CD14-positive monocyte (primary cell): ENCODE measurements at regions not wholly inside any gene's neighbourhood (a gene's known extent, or its start where the extent isn't known, plus 50 kb on each side); places are given as distances from the start of the nearest gene placed in this dataset.

Experiments
- DNase-seq, 3 donors: peaks; one replicate each; pipeline ENCODE4 v3.0.0-alpha.2; 2011 to 2022
- H2AFZ ChIP-seq: 2 replicates; pipeline ENCODE4 v1.6.0; 2012; ENCODE audit warnings: mild to moderate bottlenecking, low read depth, low read length, inconsistent platforms; ENCODE audit not compliant: insufficient read depth, poor library complexity, severe bottlenecking
- H3K27ac ChIP-seq, 2 donors: 1 replicate in 1 of 2; 2 replicates in 1 of 2; pipeline ENCODE4 v1.5.1; 2012 to 2013; ENCODE audit warnings: low read length in 2 of 2, control low read depth in 1 of 2, inconsistent platforms in 1 of 2, low read depth in 1 of 2, mild to moderate bottlenecking in 1 of 2
- H3K27me3 ChIP-seq, 2 donors: one replicate each; pipeline versions ENCODE4 v1.6.0 to v1.6.1; 2011 to 2013; ENCODE audit warnings: low read length in 2 of 2; ENCODE audit not compliant: control insufficient read depth in 2 of 2, insufficient read depth in 2 of 2
- H3K36me3 ChIP-seq, 2 donors: replicated peaks in 1 of 2; 1 replicate in 1 of 2; 2 replicates in 1 of 2; pipeline versions ENCODE4 v1.5.1 to v1.6.1; 2012 to 2013; ENCODE audit warnings: low read length in 2 of 2, control low read depth in 1 of 2, inconsistent platforms in 1 of 2, mild to moderate bottlenecking in 1 of 2; ENCODE audit not compliant: insufficient read depth in 2 of 2, control insufficient read depth in 1 of 2
- H3K4me1 ChIP-seq, 2 donors: 1 replicate in 1 of 2; 2 replicates in 1 of 2; pipeline versions ENCODE4 v1.5.1 to v1.6.1; 2012 to 2013; ENCODE audit warnings: low read length in 2 of 2, control low read depth in 1 of 2, inconsistent platforms in 1 of 2, mild to moderate bottlenecking in 1 of 2, moderate library complexity in 1 of 2; ENCODE audit not compliant: insufficient read depth in 2 of 2, control insufficient read depth in 1 of 2
- H3K4me2 ChIP-seq: replicated peaks from 2 replicates; pipeline ENCODE3; 2012; ENCODE audit warnings: low read length, moderate library complexity, mild to moderate bottlenecking; ENCODE audit not compliant: poor library complexity, severe bottlenecking; ENCODE audit errors: extremely low read depth
- H3K4me3 ChIP-seq, 3 experiments: fragments of 200-600 bp in 1 of 3; sonication (generic) in 1 of 3; replicated peaks in 1 of 3; 1 replicate in 2 of 3; 2 replicates in 1 of 3; pipeline ENCODE4 v1.5.1; 2011 to 2013; ENCODE audit warnings: low read length in 3 of 3, mild to moderate bottlenecking in 3 of 3, control low read depth in 2 of 3, low read depth in 2 of 3, inconsistent platforms in 1 of 3, moderate library complexity in 1 of 3
- H3K79me2 ChIP-seq: 2 replicates; pipeline ENCODE4 v1.6.0; 2012; ENCODE audit warnings: mild to moderate bottlenecking, control low read depth, inconsistent platforms, low read length, moderate library complexity; ENCODE audit not compliant: insufficient read depth
- H3K9ac ChIP-seq: 2 replicates; pipeline ENCODE4 v1.6.0; 2017; ENCODE audit warnings: low read length, mild to moderate bottlenecking; ENCODE audit not compliant: insufficient read depth, poor library complexity, severe bottlenecking
- H3K9me3 ChIP-seq, 2 donors: replicated peaks in 1 of 2; 1 replicate in 1 of 2; 2 replicates in 1 of 2; pipeline versions ENCODE4 v1.5.1 to v1.6.1; 2012 to 2013; ENCODE audit warnings: low read length in 2 of 2, control low read depth in 1 of 2; ENCODE audit not compliant: control insufficient read depth in 1 of 2, insufficient read depth in 1 of 2
- H4K20me1 ChIP-seq: 2 replicates; pipeline ENCODE4 v1.6.0; 2012; ENCODE audit warnings: mild to moderate bottlenecking, low read length, control low read depth, moderate library complexity; ENCODE audit not compliant: insufficient read depth
- H3K27ac Mint-ChIP-seq, 7 donors: one replicate each; pipeline ENCODE4 v1.8.0; 2020; ENCODE audit warnings: mild to moderate bottlenecking in 7 of 7, mixed read lengths in 7 of 7, moderate library complexity in 6 of 7, inconsistent platforms in 2 of 7
- H3K27me3 Mint-ChIP-seq, 3 donors: one replicate each; pipeline ENCODE4 v1.8.0; 2021 to 2022; ENCODE audit warnings: low read depth in 3 of 3, mild to moderate bottlenecking in 3 of 3, mixed read lengths in 3 of 3, moderate library complexity in 3 of 3, inconsistent platforms in 1 of 3
- H3K36me3 Mint-ChIP-seq, 2 donors: one replicate each; pipeline ENCODE4 v1.8.0; 2020; ENCODE audit warnings: mixed read lengths in 2 of 2, inconsistent platforms in 1 of 2, mild to moderate bottlenecking in 1 of 2
- H3K4me1 Mint-ChIP-seq: one replicate; pipeline ENCODE4 v1.8.0; 2020; ENCODE audit warnings: mild to moderate bottlenecking, mixed read lengths
- H3K4me3 Mint-ChIP-seq, 2 donors: one replicate each; pipeline ENCODE4 v1.8.0; 2020; ENCODE audit warnings: mild to moderate bottlenecking in 2 of 2, mixed read lengths in 2 of 2, moderate library complexity in 1 of 2
- H3K9me3 Mint-ChIP-seq, 7 donors: one replicate each; pipeline ENCODE4 v1.8.0; 2020 to 2022; ENCODE audit warnings: mixed read lengths in 7 of 7, mild to moderate bottlenecking in 6 of 7, moderate library complexity in 6 of 7, inconsistent platforms in 2 of 7
- CTCF ChIP-seq: fragments of 200-600 bp; IDR thresholded peaks from one replicate; pipeline ENCODE4 v1.8.0; 2022; ENCODE audit warnings: antibody characterized with exemption, mild to moderate bottlenecking
- WGBS: methylation state at CpG from one replicate; pipeline ENCODE4 v1.1.5; 2013; ENCODE audit warnings: missing lambda C conversion rate; ENCODE audit not compliant: insufficient coverage; 5-methylcytosine and 5-hydroxymethylcytosine counted together
- intact Hi-C, 2 donors: fragments of 100-400 bp; cut with micrococcal nuclease; formaldehyde crosslinking; loops; one replicate each; pipeline versions ENCODE4 v1.15.0 to v1.15.1; 2023

DNA sequence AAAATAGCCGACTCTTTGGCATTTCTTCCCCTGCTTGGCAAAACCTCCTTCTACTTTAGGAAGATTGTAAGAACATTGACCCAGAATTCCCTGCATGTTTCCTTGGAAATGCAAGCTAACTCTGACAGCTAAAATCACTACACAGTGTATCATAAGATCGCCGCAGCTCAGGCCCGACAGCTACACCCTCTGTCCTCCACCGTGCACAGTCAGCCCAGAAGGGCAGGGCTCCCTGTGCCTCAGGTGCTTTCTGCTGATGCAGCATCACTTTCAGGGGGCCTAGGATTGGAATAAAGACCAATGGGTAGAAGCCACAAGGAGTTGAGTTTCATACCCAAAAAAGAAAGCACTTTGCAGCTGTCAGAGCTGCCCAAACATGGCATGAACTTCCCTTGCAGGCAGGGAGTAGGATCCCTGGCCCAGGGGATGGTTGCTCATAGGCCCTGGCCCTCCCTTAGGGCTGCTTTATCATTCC lies 145.3 kb downstream of the SEC16B start:
- H3K36me3 ChIP-seq: no peaks in the 10 kb centered on the region
- WGBS: 87% methylated on average over 3 of the region's 5 CpGs
- intact Hi-C loops: no loop called here
- no peak overlapping the region for H3K4me3 Mint-ChIP-seq
- peaks cover 0 to 7% (median 5%) of the 10 kb centered on the region in 3 donors for H3K27me3 Mint-ChIP-seq
- no peaks in the 10 kb centered on the region for H3K4me1 ChIP-seq
- no peaks in the 10 kb centered on the region for H3K79me2 ChIP-seq
- H3K27ac Mint-ChIP-seq: no peak overlapping the region
- no peaks in the 10 kb centered on the region for H4K20me1 ChIP-seq
- no peaks in the 10 kb centered on the region for H3K27me3 ChIP-seq
- no peaks in the 10 kb centered on the region for H3K4me1 Mint-ChIP-seq
- no peak overlapping the region for H2AFZ ChIP-seq
- DNase-seq: no peak
- no peak overlapping the region for H3K4me2 ChIP-seq
- no peak overlapping the region for H3K9ac ChIP-seq
- H3K36me3 Mint-ChIP-seq: no peaks in the 10 kb centered on the region
- peaks cover 0 to 14% (median 4%) of the 10 kb centered on the region in 7 donors for H3K9me3 Mint-ChIP-seq
- no peak for TF ChIP-seq CTCF
- H3K9me3 ChIP-seq: no peaks in the 10 kb centered on the region
- H3K27ac ChIP-seq: no peak overlapping the region
- H3K4me3 ChIP-seq: no peak overlapping the region

DNA sequence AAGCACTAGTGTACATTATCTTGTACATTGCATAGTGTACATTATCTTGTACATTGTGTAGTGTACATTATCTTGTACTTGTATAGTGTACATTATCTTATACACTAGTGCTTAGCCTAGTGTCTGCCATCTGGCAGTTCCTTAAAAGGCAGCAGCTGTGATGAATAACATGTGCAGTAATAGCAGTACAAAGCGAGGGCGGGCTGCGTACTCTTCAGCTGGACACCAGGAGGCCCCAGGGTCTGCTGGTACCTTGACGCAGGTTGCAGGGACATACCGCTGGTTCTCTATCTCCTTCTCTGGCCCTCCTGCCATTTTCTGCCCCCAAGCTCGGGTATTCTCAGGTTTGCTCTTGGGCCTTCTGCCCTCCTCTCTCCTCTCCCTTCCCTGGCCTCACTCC lies 149.6 kb downstream of the SEC16B start:
- Mint-ChIP-seq H3K4me1 (no peaks in the 10 kb centered on the region), H3K27ac (no peak overlapping the region), H3K9me3 (peaks cover 0 to 16% (median 12%) of the 10 kb centered on the region in 7 donors), H3K36me3 (no peaks in the 10 kb centered on the region), H3K4me3 (no peak overlapping the region), H3K27me3 (peaks cover 3 to 12% (median 6%) of the 10 kb centered on the region in 3 donors)
- 95% methylated on average over 6 of the region's 6 CpGs for WGBS
- no peaks in the 10 kb centered on the region for H3K79me2 ChIP-seq
- DNase-seq: no peak
- no peak overlapping the region for H3K27ac ChIP-seq
- peaks cover 7 to 8% of the 10 kb centered on the region in 2 donors for H3K9me3 ChIP-seq
- no peaks in the 10 kb centered on the region for H3K36me3 ChIP-seq
- no peaks in the 10 kb centered on the region for H3K27me3 ChIP-seq
- intact Hi-C loops: no loop called here
- no peak overlapping the region for H3K4me3 ChIP-seq
- no peaks in the 10 kb centered on the region for H3K4me1 ChIP-seq
- no peak overlapping the region for H3K9ac ChIP-seq
- H3K4me2 ChIP-seq: no peak overlapping the region
- H2AFZ ChIP-seq: no peak overlapping the region
- no peaks in the 10 kb centered on the region for H4K20me1 ChIP-seq
- no peak for TF ChIP-seq CTCF
